ENCODE measurements at regions not wholly inside any gene's neighbourhood (a gene's known extent, or its start where the extent isn't known, plus 50 kb on each side); places are given as distances from the start of the nearest gene placed in this dataset.

DNA sequence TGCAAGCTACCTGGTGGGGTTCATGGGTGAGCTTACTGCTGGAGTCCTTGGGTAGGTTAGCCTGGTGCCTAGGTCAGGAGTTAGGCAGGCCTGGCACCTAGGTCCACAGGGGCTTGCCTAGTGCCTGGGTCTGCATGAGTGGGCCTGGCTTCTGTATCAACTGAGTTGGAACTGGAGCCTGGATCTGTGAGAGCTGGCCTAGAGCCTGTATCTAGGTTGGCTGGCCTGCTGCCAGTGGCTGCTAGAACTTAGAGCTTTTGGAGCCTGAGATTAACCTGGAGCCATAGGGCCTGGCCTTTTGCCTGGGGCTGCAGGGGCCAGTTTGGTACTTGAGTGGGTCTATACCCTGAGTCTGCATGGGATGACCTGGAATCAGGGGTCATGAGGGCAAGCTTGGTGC lies 679.4 kb downstream of the NUP35 start:
- no peaks in the 10 kb centered on the region for H3K36me3 ChIP-seq (ENCODE audit: insufficient read depth, low read length)
- H3K27ac ChIP-seq (ENCODE audit: low read depth, low read length): no peak overlapping the region
- H3K27me3 ChIP-seq (ENCODE audit: insufficient read depth, low read length): no peaks in the 10 kb centered on the region
- H2AFZ ChIP-seq (ENCODE audit: low read length): no peak overlapping the region
- H3K4me2 ChIP-seq (ENCODE audit: insufficient read depth, low read length): no peak overlapping the region
- no peaks in the 10 kb centered on the region for H4K20me1 ChIP-seq (ENCODE audit: insufficient read depth, low read length)
- H3K4me1 ChIP-seq (ENCODE audit: insufficient read depth, low read length): no peaks in the 10 kb centered on the region
- H3K4me3 ChIP-seq (ENCODE audit: insufficient read depth, low read length): no peak overlapping the region
- no peaks in the 10 kb centered on the region for H3K79me2 ChIP-seq (ENCODE audit: insufficient read depth, low read length)
- H3K9me3 ChIP-seq (ENCODE audit: low read depth, low read length): peaks cover 7% of the 10 kb centered on the region
- DNase-seq (ENCODE audit: insufficient read length, low spot score, missing footprints): no peak
- TF ChIP-seq, protein P1, sequence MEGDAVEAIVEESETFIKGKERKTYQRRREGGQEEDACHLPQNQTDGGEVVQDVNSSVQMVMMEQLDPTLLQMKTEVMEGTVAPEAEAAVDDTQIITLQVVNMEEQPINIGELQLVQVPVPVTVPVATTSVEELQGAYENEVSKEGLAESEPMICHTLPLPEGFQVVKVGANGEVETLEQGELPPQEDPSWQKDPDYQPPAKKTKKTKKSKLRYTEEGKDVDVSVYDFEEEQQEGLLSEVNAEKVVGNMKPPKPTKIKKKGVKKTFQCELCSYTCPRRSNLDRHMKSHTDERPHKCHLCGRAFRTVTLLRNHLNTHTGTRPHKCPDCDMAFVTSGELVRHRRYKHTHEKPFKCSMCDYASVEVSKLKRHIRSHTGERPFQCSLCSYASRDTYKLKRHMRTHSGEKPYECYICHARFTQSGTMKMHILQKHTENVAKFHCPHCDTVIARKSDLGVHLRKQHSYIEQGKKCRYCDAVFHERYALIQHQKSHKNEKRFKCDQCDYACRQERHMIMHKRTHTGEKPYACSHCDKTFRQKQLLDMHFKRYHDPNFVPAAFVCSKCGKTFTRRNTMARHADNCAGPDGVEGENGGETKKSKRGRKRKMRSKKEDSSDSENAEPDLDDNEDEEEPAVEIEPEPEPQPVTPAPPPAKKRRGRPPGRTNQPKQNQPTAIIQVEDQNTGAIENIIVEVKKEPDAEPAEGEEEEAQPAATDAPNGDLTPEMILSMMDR (IDR thresholded peaks at IDR 0.05; ENCODE audit: extremely low read depth, low read depth, low read length): no peak

DNA sequence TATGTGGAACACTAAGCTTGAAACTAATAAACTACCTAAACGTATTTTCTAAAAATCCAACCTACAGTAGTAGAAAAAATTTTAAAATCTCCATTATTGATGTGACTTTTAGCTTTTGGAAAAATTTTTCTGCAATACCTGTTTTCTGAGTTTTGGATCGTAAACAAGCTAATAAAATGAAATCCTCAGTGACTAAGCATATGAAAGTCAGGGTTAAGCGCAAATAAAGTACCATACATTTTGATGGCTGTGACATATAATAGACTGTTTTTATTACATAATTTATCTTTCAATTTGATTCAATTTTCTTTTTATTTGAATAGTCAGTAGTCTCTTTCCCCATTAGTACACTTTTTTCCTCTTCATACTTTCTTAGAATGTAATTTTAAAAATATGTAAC lies 683.6 kb downstream of the NUP35 start:
- no peaks in the 10 kb centered on the region for H3K27me3 ChIP-seq (ENCODE audit: insufficient read depth, low read length)
- no peak overlapping the region for H3K4me2 ChIP-seq (ENCODE audit: insufficient read depth, low read length)
- no peak for DNase-seq (ENCODE audit: insufficient read length, low spot score, missing footprints)
- no peaks in the 10 kb centered on the region for H4K20me1 ChIP-seq (ENCODE audit: insufficient read depth, low read length)
- no peak overlapping the region for H3K27ac ChIP-seq (ENCODE audit: low read depth, low read length)
- no peaks in the 10 kb centered on the region for H3K79me2 ChIP-seq (ENCODE audit: insufficient read depth, low read length)
- no peak overlapping the region for H2AFZ ChIP-seq (ENCODE audit: low read length)
- peaks cover 7% of the 10 kb centered on the region for H3K9me3 ChIP-seq (ENCODE audit: low read depth, low read length)
- TF ChIP-seq, protein P1 (IDR thresholded peaks at IDR 0.05; ENCODE audit: extremely low read depth, low read depth, low read length): no peak
- no peak overlapping the region for H3K4me3 ChIP-seq (ENCODE audit: insufficient read depth, low read length)
- no peaks in the 10 kb centered on the region for H3K4me1 ChIP-seq (ENCODE audit: insufficient read depth, low read length)
- H3K36me3 ChIP-seq (ENCODE audit: insufficient read depth, low read length): no peaks in the 10 kb centered on the region

DNA sequence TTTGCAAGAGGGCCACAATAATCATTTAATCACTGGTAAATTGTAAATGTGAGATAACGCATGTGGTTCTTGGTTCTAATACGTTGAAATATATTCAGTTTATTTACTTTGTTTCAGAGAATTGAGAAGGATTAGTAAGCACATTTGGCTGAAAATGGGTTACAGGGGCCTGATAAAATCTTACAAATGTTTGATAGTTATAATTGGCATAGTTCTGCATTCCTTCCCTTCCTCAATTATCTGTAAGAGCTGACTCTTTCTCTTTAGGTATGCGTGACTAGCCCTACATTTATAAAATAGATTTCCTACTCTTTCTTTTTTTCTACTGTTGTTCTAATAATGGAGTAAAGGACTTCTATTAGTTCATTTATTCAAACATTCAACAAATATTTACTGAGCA lies 685.2 kb downstream of the NUP35 start:
- Histone ChIP-seq H4K20me1 (ENCODE audit: insufficient read depth, low read length) (no peaks in the 10 kb centered on the region), H3K36me3 (ENCODE audit: insufficient read depth, low read length) (no peaks in the 10 kb centered on the region), H3K27ac (ENCODE audit: low read depth, low read length) (no peak overlapping the region), H3K4me1 (ENCODE audit: insufficient read depth, low read length) (no peaks in the 10 kb centered on the region), H3K4me2 (ENCODE audit: insufficient read depth, low read length) (no peak overlapping the region), H2AFZ (ENCODE audit: low read length) (no peak overlapping the region), H3K9me3 (ENCODE audit: low read depth, low read length) (no peaks in the 10 kb centered on the region), H3K4me3 (ENCODE audit: insufficient read depth, low read length) (no peak overlapping the region), H3K79me2 (ENCODE audit: insufficient read depth, low read length) (no peaks in the 10 kb centered on the region), H3K27me3 (ENCODE audit: insufficient read depth, low read length) (no peaks in the 10 kb centered on the region)
- DNase-seq (ENCODE audit: insufficient read length, low spot score, missing footprints): no peak
- TF ChIP-seq, protein P1 (IDR thresholded peaks at IDR 0.05; ENCODE audit: extremely low read depth, low read depth, low read length): no peak

DNA sequence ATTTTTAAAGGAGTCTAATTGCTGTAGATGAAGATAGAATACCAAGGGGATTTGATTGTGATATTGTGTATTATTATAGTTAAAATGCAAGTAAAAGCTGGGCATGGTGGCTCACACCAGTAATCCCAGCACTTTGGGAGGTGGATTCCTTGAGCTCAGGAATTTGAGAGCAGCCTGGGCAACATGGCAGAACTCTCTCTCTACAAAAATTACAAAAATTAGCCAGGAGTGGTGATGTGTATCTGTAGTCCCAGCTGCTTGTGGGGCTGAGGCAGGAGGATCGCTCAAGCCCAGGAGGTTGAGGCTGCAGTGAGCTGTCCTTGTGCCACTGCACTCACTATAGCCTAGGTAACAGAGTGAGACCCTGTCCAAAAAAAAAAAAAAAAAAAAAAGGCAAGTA lies 687.0 kb downstream of the NUP35 start:
- H3K4me3 ChIP-seq (ENCODE audit: insufficient read depth, low read length): no peak overlapping the region
- no peak for DNase-seq (ENCODE audit: insufficient read length, low spot score, missing footprints)
- H3K9me3 ChIP-seq (ENCODE audit: low read depth, low read length): no peaks in the 10 kb centered on the region
- no peaks in the 10 kb centered on the region for H3K4me1 ChIP-seq (ENCODE audit: insufficient read depth, low read length)
- H4K20me1 ChIP-seq (ENCODE audit: insufficient read depth, low read length): no peaks in the 10 kb centered on the region
- TF ChIP-seq, protein P1 (IDR thresholded peaks at IDR 0.05; ENCODE audit: extremely low read depth, low read depth, low read length): no peak
- no peak overlapping the region for H3K4me2 ChIP-seq (ENCODE audit: insufficient read depth, low read length)
- H3K79me2 ChIP-seq (ENCODE audit: insufficient read depth, low read length): no peaks in the 10 kb centered on the region
- no peak overlapping the region for H2AFZ ChIP-seq (ENCODE audit: low read length)
- H3K27me3 ChIP-seq (ENCODE audit: insufficient read depth, low read length): no peaks in the 10 kb centered on the region
- no peak overlapping the region for H3K27ac ChIP-seq (ENCODE audit: low read depth, low read length)
- no peaks in the 10 kb centered on the region for H3K36me3 ChIP-seq (ENCODE audit: insufficient read depth, low read length)

Data from osteoblast (primary cell).